ENCODE measurements at regions not wholly inside any gene's neighbourhood (a gene's known extent, or its start where the extent isn't known, plus 50 kb on each side); places are given as distances from the start of the nearest gene placed in this dataset.
A peak's percentile ranks its signal among the peaks of the same experiment; 100 is the strongest.

GRCh38 chr6:43951063-43951755 is 176.0 kb downstream of the MRPL14 start:
- H2AFZ ChIP-seq (ENCODE audit: control insufficient read depth, low read depth, low read length): no peak overlapping the region
- no peaks in the 10 kb centered on the region for H4K20me1 ChIP-seq (ENCODE audit: control insufficient read depth, insufficient read depth)
- no peaks in the 10 kb centered on the region for H3K79me2 ChIP-seq (ENCODE audit: control insufficient read depth, insufficient read depth, low read length)
- H3K27ac ChIP-seq (ENCODE audit: control insufficient read depth, insufficient read depth): no peak overlapping the region
- ChIA-PET POLR2A (interaction anchor here (0.6 to 1.0 kb wide), 2 partner anchors 95 to 181 kb away, joined by 3 to 4 read pairs; partner anchors contain the start of gene VEGFA), RAD21 (ENCODE audit: unreplicated experiment) (interaction anchor here (1.2 to 1.7 kb wide), 4 partner anchors 16 to 128 kb away, joined by 3 to 5 read pairs (median 4); no protein-coding TSS in a partner anchor), SMC1A (ENCODE audit: uncharacterized antibody, unreplicated experiment) (interaction anchor here (1.2 to 1.6 kb wide), 3 partner anchors 31 to 176 kb away, joined by 3 to 5 read pairs (median 4); no protein-coding TSS in a partner anchor), CTCF (interaction anchor here (0.6 to 3.6 kb wide), 18 partner anchors 9 to 362 kb away, joined by 3 to 15 read pairs (median 4); partner anchors contain the start of gene VEGFA)
- intact Hi-C loops (cut with micrococcal nuclease; ENCODE audit: unreplicated experiment) (loop anchor here (5.0 kb wide), 1 partner anchor 179 kb away; the partner anchor contains the start of gene VEGFA), in situ Hi-C loops (cut with MboI) (no loop called here)
- TF ChIP-seq TCF7 (IDR thresholded peaks at IDR 0.05; ENCODE audit: borderline replicate concordance) (no peak), ZNF687 (IDR thresholded peaks at IDR 0.05) (0 out of 2 replicates have a peak, but pooled peaks have one; percentile 8), SRF (IDR thresholded peaks at IDR 0.05; ENCODE audit: low read depth in 2 of 2, low read length in 2 of 2) (no peak), MLLT1 (IDR thresholded peaks at IDR 0.05) (no peak), SMC3 (IDR thresholded peaks at IDR 0.05; ENCODE audit: borderline replicate concordance, low read length) (peak; percentile 42; the same call in 1 of the 2 replicates), CTCF (IDR thresholded peaks at IDR 0.05 in 2 of 3, conservative IDR thresholded peaks at IDR 0.05 in 1 of 3; ENCODE audit: control insufficient read depth in 2 of 3, extremely low read depth in 1 of 3, insufficient read depth in 1 of 3, low read depth in 3 of 3, low read length in 3 of 3) (peak; percentile 36 to 51 (median 41); a peak in 4 of 6 replicates), ZNF384 (IDR thresholded peaks at IDR 0.05; ENCODE audit: borderline replicate concordance, low read depth, low read length) (no peak), NR2C1 (IDR thresholded peaks at IDR 0.05) (0 out of 2 replicates have a peak, but pooled peaks have one; percentile 21), NR2F1 (conservative IDR thresholded peaks at IDR 0.05) (peak; percentile 78), RAD21 (IDR thresholded peaks at IDR 0.05; ENCODE audit: insufficient read depth, low read depth, low read length) (peak; percentile 42; the same call in 1 of the 2 replicates)
- H3K4me1 ChIP-seq (ENCODE audit: control insufficient read depth, insufficient read depth, low read length): no peaks in the 10 kb centered on the region
- FAIRE-seq (no peak), DNase-seq (ENCODE audit: low read depth, low spot score) (no peak), ATAC-seq (peak; percentile 88)
- BruUV-seq (replicated peaks): no TSS peak
- H3K9ac ChIP-seq (ENCODE audit: control insufficient read depth, insufficient read depth, low read length): no peak overlapping the region
- no peak overlapping the region for H3K4me3 ChIP-seq
- WGBS (ENCODE audit: insufficient coverage, insufficient replicate concordance, low lambda C conversion rate, missing lambda C conversion rate): 21% methylated on average over 5 of the region's 5 CpGs
- H3K36me3 ChIP-seq (ENCODE audit: control insufficient read depth in 2 of 2, insufficient read depth in 2 of 2, low read length in 1 of 2): no peaks in the 10 kb centered on the region
- H3K4me2 ChIP-seq (ENCODE audit: control insufficient read depth, insufficient read depth): no peak overlapping the region
- H3K27me3 ChIP-seq (replicated peaks in 1 of 2; ENCODE audit: control insufficient read depth in 2 of 2, insufficient read depth in 2 of 2, low read length in 1 of 2): no peaks in the 10 kb centered on the region
- peaks cover 4% of the 10 kb centered on the region; the same call in 2 of the 3 replicates for H3K9me3 ChIP-seq (replicated peaks; ENCODE audit: control insufficient read depth, insufficient read depth, low read length)
